NCI-H526 (cell line): ENCODE measurements at regions not wholly inside any gene's neighbourhood (a gene's known extent, or its start where the extent isn't known, plus 50 kb on each side); places are given as distances from the start of the nearest gene placed in this dataset.
"Not testable (repeated sequence)": the region's sequence is repeated elsewhere in the genome, so short reads cannot be mapped to it uniquely, and the experiment has no call there.

ENCODE experiments used
- DNase-seq, 2 experiments: peaks; one replicate each; lab custom pipeline; 2025; lab: John Stamatoyannopoulos, UW

- not testable (repeated sequence) for DNase-seq
These were observed 185.0 kb downstream of the NPIPA7 start for GRCh38 chr16:16563962-16564361.

- not testable (repeated sequence) for DNase-seq
These were observed 186.4 kb downstream of the NPIPA7 start for GRCh38 chr16:16565326-16565725.

GRCh38 chr16:16570055-16570454, 191.1 kb downstream of the NPIPA7 start:
- not testable (repeated sequence) for DNase-seq

GRCh38 chr16:16570874-16571273, 191.9 kb downstream of the NPIPA7 start:
- DNase-seq, result not testable (repeated sequence)

- DNase-seq, result not testable (repeated sequence)
These were observed 193.3 kb downstream of the NPIPA7 start for GRCh38 chr16:16572130-16572774.

- peak in 1 of 2 experiments; percentile 10 for DNase-seq
These were observed 198.1 kb downstream of the NPIPA7 start for GRCh38 chr16:16577062-16577461.

GRCh38 chr16:16578701-16579100, 199.8 kb downstream of the NPIPA7 start:
- DNase-seq, result no peak

GRCh38 chr16:16582916-16583315, 204.0 kb downstream of the NPIPA7 start:
- not testable (repeated sequence) for DNase-seq

- not testable (repeated sequence) for DNase-seq
These were observed 207.2 kb downstream of the NPIPA7 start for GRCh38 chr16:16586073-16586651.

- not testable (repeated sequence) for DNase-seq
These were observed 208.0 kb downstream of the NPIPA7 start for GRCh38 chr16:16586969-16587368.

GRCh38 chr16:16588436-16588835, 209.5 kb downstream of the NPIPA7 start:
- not testable (repeated sequence) for DNase-seq

GRCh38 chr16:16590654-16591318, 211.8 kb downstream of the NPIPA7 start:
- not testable (repeated sequence) for DNase-seq

- peak in 1 of 2 experiments; percentile 43 for DNase-seq
These were observed 214.4 kb downstream of the NPIPA7 start for GRCh38 chr16:16593156-16593863.

- not testable (repeated sequence) for DNase-seq
These were observed 216.2 kb downstream of the NPIPA7 start for GRCh38 chr16:16595029-16595718.

- not testable (repeated sequence) for DNase-seq
These were observed 222.3 kb downstream of the NPIPA7 start for GRCh38 chr16:16601239-16601638.

GRCh38 chr16:16607401-16608082, 228.6 kb downstream of the NPIPA7 start:
- DNase-seq, result not testable (repeated sequence)

- not testable (repeated sequence) for DNase-seq
These were observed 230.7 kb downstream of the NPIPA7 start for GRCh38 chr16:16609627-16610026.

GRCh38 chr16:16610389-16610967, 231.5 kb downstream of the NPIPA7 start:
- DNase-seq, result not testable (repeated sequence)

GRCh38 chr16:16613212-16613611, 234.3 kb downstream of the NPIPA7 start:
- not testable (repeated sequence) for DNase-seq

GRCh38 chr16:16614484-16614883, 235.5 kb downstream of the NPIPA7 start:
- not testable (repeated sequence) for DNase-seq
